Activated naive CD4-positive, alpha-beta T cell treated with anti-CD3 and anti-CD28 coated beads for 36 hours (primary cell): ENCODE measurements at regions not wholly inside any gene's neighbourhood (a gene's known extent, or its start where the extent isn't known, plus 50 kb on each side); places are given as distances from the start of the nearest gene placed in this dataset.
A peak's percentile ranks its signal among the peaks of the same experiment; 100 is the strongest.
"Not testable (repeated sequence)": the region's sequence is repeated elsewhere in the genome, so short reads cannot be mapped to it uniquely, and the experiment has no call there.

ENCODE experiments used
- CTCF ChIA-PET: fragments of 350-600 bp; sonication (Branson Sonifier 250); formaldehyde crosslinking; loops from one replicate; lab custom pipeline; 2021; ENCODE audit warnings: antibody characterized with exemption; lab: Charles Lee
- DNase-seq: peaks from one replicate; pipeline ENCODE4 v3.0.0-alpha.2; 2020
- H3K27ac Mint-ChIP-seq: one replicate; pipeline ENCODE4 v1.8.0; 2021; ENCODE audit warnings: mild to moderate bottlenecking, mixed read lengths
- H3K27me3 Mint-ChIP-seq: one replicate; pipeline ENCODE4 v1.8.0; 2021; ENCODE audit warnings: low read depth, mixed read lengths
- H3K36me3 Mint-ChIP-seq: one replicate; pipeline ENCODE4 v1.8.0; 2021; ENCODE audit warnings: low read depth, mixed read lengths
- H3K4me1 Mint-ChIP-seq: one replicate; pipeline ENCODE4 v1.8.0; 2021; ENCODE audit warnings: low read depth, mixed read lengths
- H3K4me3 Mint-ChIP-seq: one replicate; pipeline ENCODE4 v1.8.0; 2021; ENCODE audit warnings: mild to moderate bottlenecking, moderate library complexity, mixed read lengths
- H3K9me3 Mint-ChIP-seq: one replicate; pipeline ENCODE4 v1.8.0; 2021; ENCODE audit warnings: mixed read lengths
- intact Hi-C: fragments of 100-400 bp; cut with micrococcal nuclease; formaldehyde crosslinking; loops from one replicate; pipeline ENCODE4 v1.15.1; 2023

GRCh38 chr5:138641547-138642298 is 66.5 kb upstream of the HSPA9 start:
- Mint-ChIP-seq H3K27ac (no peak overlapping the region), H3K27me3 (peaks cover 60% of the 10 kb centered on the region), H3K4me3 (no peak overlapping the region), H3K4me1 (no peaks in the 10 kb centered on the region), H3K36me3 (no peaks in the 10 kb centered on the region), H3K9me3 (no peaks in the 10 kb centered on the region)
- intact Hi-C loops, result loop anchor here (1.0 to 5.0 kb wide), 2 partner anchors 186 to 621 kb away; no protein-coding TSS in a partner anchor
- CTCF ChIA-PET, result interaction anchor here (0.5 to 2.4 kb wide), 7 partner anchors 11 to 708 kb away, joined by 3 to 8 read pairs (median 3); no protein-coding TSS in a partner anchor
- DNase-seq, result peak; percentile 88

- Mint-ChIP-seq H3K4me3 (no peak overlapping the region), H3K4me1 (no peaks in the 10 kb centered on the region), H3K36me3 (no peaks in the 10 kb centered on the region), H3K27me3 (peaks cover 56% of the 10 kb centered on the region), H3K27ac (no peak overlapping the region), H3K9me3 (no peaks in the 10 kb centered on the region)
- CTCF ChIA-PET, result interaction anchor here (0.5 to 2.4 kb wide), 7 partner anchors 32 to 709 kb away, joined by 3 to 8 read pairs (median 3); no protein-coding TSS in a partner anchor
- intact Hi-C loops, result loop anchor here (5.0 kb wide), 1 partner anchor 187 kb away; no protein-coding TSS in a partner anchor
- DNase-seq, result no peak
Measured at GRCh38 chr5:138640646-138641254, 65.5 kb upstream of the HSPA9 start.

- DNase-seq, result no peak
- Mint-ChIP-seq H3K27ac (no peak overlapping the region), H3K36me3 (no peaks in the 10 kb centered on the region), H3K4me3 (no peak overlapping the region), H3K4me1 (no peaks in the 10 kb centered on the region), H3K9me3 (no peaks in the 10 kb centered on the region), H3K27me3 (peaks cover 57% of the 10 kb centered on the region)
- CTCF ChIA-PET, result interaction anchor here (1.0 to 2.4 kb wide), 4 partner anchors 36 to 622 kb away, joined by 3 to 8 read pairs (median 6); no protein-coding TSS in a partner anchor
- intact Hi-C loops, result loop anchor here (5.0 kb wide), 1 partner anchor 187 kb away; no protein-coding TSS in a partner anchor
Measured at GRCh38 chr5:138640138-138640537, 64.9 kb upstream of the HSPA9 start.

- Mint-ChIP-seq H3K36me3 (no peaks in the 10 kb centered on the region), H3K9me3 (no peaks in the 10 kb centered on the region), H3K27me3 (peaks cover 55% of the 10 kb centered on the region), H3K4me3 (no peak overlapping the region), H3K27ac (no peak overlapping the region), H3K4me1 (no peaks in the 10 kb centered on the region)
- no peak for DNase-seq
- intact Hi-C loops, result no loop called here
- CTCF ChIA-PET, result interaction anchor here (0.6 to 1.2 kb wide), 3 partner anchors 60 to 617 kb away, joined by 3 to 7 read pairs (median 3); no protein-coding TSS in a partner anchor
Measured at GRCh38 chr5:138639326-138639725, 64.1 kb upstream of the HSPA9 start.

GRCh38 chr5:138637256-138637655 is 62.1 kb upstream of the HSPA9 start:
- CTCF ChIA-PET, result interaction anchor here (0.6 kb wide), 1 partner anchor 626 kb away, joined by 4 read pairs; no protein-coding TSS in a partner anchor
- DNase-seq, result no peak
- H3K27me3 Mint-ChIP-seq, result peaks cover 57% of the 10 kb centered on the region

GRCh38 chr5:138636398-138636944 is 61.3 kb upstream of the HSPA9 start:
- CTCF ChIA-PET, result interaction anchor here (0.6 kb wide), 2 partner anchors 52 to 56 kb away, joined by 4 to 5 read pairs; no protein-coding TSS in a partner anchor

More at GRCh38 chr5:138637256-138637655, 62.1 kb upstream of the HSPA9 start:
- Mint-ChIP-seq H3K9me3 (no peaks in the 10 kb centered on the region), H3K36me3 (no peaks in the 10 kb centered on the region), H3K4me1 (no peaks in the 10 kb centered on the region), H3K27ac (no peak overlapping the region), H3K4me3 (no peak overlapping the region)
- intact Hi-C loops, result no loop called here

GRCh38 chr5:138635708-138636107 is 60.5 kb upstream of the HSPA9 start:
- CTCF ChIA-PET, result interaction anchor here (0.6 kb wide), 2 partner anchors 53 to 55 kb away, joined by 4 to 5 read pairs; no protein-coding TSS in a partner anchor
- no peak overlapping the region for H3K4me3 Mint-ChIP-seq
- H3K27ac Mint-ChIP-seq, result no peak overlapping the region
- no peaks in the 10 kb centered on the region for H3K9me3 Mint-ChIP-seq
- no peaks in the 10 kb centered on the region for H3K36me3 Mint-ChIP-seq
- H3K4me1 Mint-ChIP-seq, result no peaks in the 10 kb centered on the region
- intact Hi-C loops, result no loop called here
- no peak for DNase-seq
- H3K27me3 Mint-ChIP-seq, result peaks cover 56% of the 10 kb centered on the region

More at GRCh38 chr5:138636398-138636944, 61.3 kb upstream of the HSPA9 start:
- no peaks in the 10 kb centered on the region for H3K9me3 Mint-ChIP-seq
- H3K27ac Mint-ChIP-seq, result no peak overlapping the region
- H3K4me1 Mint-ChIP-seq, result no peaks in the 10 kb centered on the region
- DNase-seq, result no peak
- H3K27me3 Mint-ChIP-seq, result peaks cover 57% of the 10 kb centered on the region
- H3K4me3 Mint-ChIP-seq, result no peak overlapping the region
- intact Hi-C loops, result no loop called here
- no peaks in the 10 kb centered on the region for H3K36me3 Mint-ChIP-seq

GRCh38 chr5:138635265-138635664 is 60.1 kb upstream of the HSPA9 start:
- CTCF ChIA-PET, result no interaction called here
- Mint-ChIP-seq H3K4me3 (no peak overlapping the region), H3K4me1 (no peaks in the 10 kb centered on the region), H3K27ac (no peak overlapping the region), H3K27me3 (peaks cover 52% of the 10 kb centered on the region), H3K9me3 (no peaks in the 10 kb centered on the region), H3K36me3 (no peaks in the 10 kb centered on the region)
- intact Hi-C loops, result no loop called here
- no peak for DNase-seq

- H3K9me3 Mint-ChIP-seq, H3K4me1 Mint-ChIP-seq, H3K36me3 Mint-ChIP-seq, intact Hi-C loops, DNase-seq, H3K27ac Mint-ChIP-seq, H3K4me3 Mint-ChIP-seq: not testable (repeated sequence)
- peaks cover 51% of the 10 kb centered on the region for H3K27me3 Mint-ChIP-seq
- CTCF ChIA-PET, result interaction anchor here (1.5 kb wide), 1 partner anchor 56 kb away, joined by 7 read pairs; no protein-coding TSS in a partner anchor
Measured at GRCh38 chr5:138634804-138635203, 59.6 kb upstream of the HSPA9 start.

- CTCF ChIA-PET, result interaction anchor here (0.6 to 2.2 kb wide), 7 partner anchors 17 to 1279 kb away, joined by 3 to 7 read pairs (median 5); partner anchors contain the start of gene HSPA9
- DNase-seq, result peak; percentile 50
- no peak overlapping the region for H3K4me3 Mint-ChIP-seq
- no peaks in the 10 kb centered on the region for H3K36me3 Mint-ChIP-seq
- H3K4me1 Mint-ChIP-seq, result no peaks in the 10 kb centered on the region
- peaks cover 51% of the 10 kb centered on the region for H3K27me3 Mint-ChIP-seq
- H3K27ac Mint-ChIP-seq, result no peak overlapping the region
- intact Hi-C loops, result loop anchor here (1.0 kb wide), 1 partner anchor 54 kb away; no protein-coding TSS in a partner anchor
- no peaks in the 10 kb centered on the region for H3K9me3 Mint-ChIP-seq
Measured at GRCh38 chr5:138632900-138633489, 57.8 kb upstream of the HSPA9 start.

GRCh38 chr5:138631096-138631928 is 56.1 kb upstream of the HSPA9 start:
- Mint-ChIP-seq H3K27me3 (peaks cover 49% of the 10 kb centered on the region), H3K4me1 (no peaks in the 10 kb centered on the region), H3K36me3 (no peaks in the 10 kb centered on the region), H3K9me3 (no peaks in the 10 kb centered on the region), H3K27ac (no peak overlapping the region), H3K4me3 (no peak overlapping the region)
- no peak for DNase-seq
- CTCF ChIA-PET, result interaction anchor here (2.2 kb wide), 1 partner anchor 52 kb away, joined by 7 read pairs; no protein-coding TSS in a partner anchor
- intact Hi-C loops, result no loop called here
